ENCODE measurements at regions not wholly inside any gene's neighbourhood (a gene's known extent, or its start where the extent isn't known, plus 50 kb on each side); places are given as distances from the start of the nearest gene placed in this dataset.

DNA sequence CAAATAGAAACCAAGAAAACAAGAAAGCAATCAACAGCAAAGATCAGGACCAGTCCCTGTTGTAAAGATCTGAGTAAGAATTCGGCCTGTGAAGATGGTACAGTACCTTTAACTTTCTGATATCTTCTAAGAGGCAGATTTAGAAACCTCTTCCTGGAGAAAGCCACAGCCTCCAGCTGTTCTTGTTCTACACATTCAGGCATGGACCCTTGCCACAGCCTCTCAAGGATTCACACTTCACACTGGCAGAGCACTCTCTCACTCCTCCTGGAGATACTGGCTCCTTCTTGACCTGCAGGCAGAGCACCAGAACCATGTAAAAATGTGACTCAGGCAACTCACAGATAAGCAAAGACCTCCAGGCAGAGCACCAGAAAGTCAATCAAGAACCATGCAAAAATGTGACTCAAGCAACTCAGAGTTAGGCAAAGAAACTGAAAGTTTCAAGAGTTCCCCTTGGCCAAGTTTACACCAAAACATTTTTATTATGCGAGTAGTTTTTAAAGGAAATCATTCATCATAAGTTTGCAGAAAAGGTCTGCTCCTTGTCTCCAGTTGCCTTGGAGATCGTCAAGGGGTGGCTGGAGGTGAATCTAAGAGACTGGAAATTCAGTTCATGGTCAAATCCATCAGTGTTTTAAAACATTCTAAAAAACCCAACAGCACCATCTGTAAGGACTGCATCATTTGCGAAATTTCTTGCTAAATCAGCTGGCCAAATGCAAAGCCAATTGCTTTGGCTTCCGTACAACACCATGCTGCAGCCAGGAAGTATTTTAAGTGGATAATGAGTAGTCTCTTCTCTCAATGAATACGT, 119.3 kb upstream of the MDM1 start:
- peak; percentile 21 for DNase-seq

DNA sequence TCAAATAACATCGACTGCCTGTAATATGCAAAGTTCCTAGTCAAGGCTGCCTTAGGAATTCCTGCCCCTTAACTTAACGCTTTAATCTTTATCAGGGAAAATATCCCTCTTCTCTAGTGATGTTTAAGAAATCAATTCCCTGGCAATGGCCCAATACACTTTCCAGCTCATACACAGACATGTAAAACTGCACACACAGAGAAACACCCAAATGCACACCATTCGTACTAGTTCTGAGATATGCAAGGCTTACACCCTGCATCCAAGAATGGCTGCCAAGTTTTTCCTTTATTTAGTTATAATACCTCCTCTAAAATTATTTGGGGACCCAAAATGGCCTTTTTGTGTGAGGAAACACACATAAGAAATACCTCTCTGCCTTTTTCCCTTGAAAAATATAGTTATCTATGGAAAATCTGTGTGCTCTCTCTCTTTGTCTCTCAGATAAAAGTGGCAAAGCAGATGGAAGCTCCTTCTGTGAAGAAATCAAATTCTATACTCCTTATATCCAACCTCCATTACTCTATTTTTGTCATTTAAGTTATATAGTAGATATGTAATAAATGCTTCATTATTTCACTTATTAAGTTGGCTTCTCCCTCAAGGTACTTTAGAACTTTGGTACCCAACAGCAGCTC, 120.0 kb upstream of the MDM1 start:
- no peak for DNase-seq

DNA sequence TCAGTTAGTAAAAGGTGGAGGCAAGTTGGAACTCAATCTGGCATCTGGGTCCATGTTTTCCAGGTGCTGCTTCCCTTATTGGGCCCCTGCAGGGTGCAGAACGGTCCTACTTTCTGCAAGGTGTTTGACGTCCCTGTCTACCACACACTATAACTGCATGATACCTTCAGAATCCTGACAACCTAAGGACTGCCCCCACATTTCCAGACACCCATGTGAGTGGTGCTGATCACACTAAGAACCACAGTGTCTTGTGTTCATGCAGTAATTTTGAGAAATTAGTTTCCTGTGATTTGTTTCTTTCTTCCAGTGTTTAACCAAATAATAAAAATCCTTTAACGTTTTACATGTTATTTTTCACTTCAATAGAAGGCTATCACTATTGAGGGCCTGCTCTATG, 121.1 kb upstream of the MDM1 start:
- no peak for DNase-seq

DNA sequence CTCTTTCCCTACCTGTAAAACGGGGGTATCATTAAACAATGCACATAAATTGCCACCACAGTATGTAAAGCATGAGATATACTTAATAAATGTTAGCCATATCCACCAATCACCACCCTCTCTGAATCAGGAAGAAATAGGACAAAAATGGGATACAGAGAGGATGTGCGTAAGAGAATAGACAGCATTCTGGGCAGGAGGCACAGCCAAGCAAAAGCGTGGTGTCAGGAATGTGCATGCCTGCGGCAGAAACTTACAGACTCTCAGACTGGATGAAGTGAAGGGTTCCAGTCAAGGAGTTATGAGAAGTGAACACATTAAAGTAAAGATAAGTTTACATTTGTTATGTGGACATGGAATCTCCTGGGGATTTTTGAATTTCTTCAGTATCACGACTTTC, 121.7 kb upstream of the MDM1 start:
- no peak for DNase-seq

DNA sequence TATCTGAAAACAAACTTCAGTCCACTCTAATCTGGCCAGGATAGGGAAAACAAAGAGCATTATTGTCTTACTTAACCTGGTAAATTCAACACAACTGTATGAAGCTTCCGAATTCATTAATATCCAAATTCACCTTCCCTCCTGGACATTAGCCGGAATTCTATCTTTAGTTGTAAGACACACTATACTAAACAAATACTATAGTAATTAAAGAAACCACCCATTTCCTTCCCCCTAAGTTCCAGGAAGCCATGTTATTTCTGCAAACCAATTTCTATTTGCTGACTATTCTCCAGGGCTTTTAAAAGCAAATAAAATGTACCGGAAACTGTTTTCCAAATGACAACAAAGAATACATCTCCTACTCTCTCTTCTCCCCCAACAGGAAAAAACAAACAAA, 122.7 kb upstream of the MDM1 start:
- peak; percentile 27 for DNase-seq

DNA sequence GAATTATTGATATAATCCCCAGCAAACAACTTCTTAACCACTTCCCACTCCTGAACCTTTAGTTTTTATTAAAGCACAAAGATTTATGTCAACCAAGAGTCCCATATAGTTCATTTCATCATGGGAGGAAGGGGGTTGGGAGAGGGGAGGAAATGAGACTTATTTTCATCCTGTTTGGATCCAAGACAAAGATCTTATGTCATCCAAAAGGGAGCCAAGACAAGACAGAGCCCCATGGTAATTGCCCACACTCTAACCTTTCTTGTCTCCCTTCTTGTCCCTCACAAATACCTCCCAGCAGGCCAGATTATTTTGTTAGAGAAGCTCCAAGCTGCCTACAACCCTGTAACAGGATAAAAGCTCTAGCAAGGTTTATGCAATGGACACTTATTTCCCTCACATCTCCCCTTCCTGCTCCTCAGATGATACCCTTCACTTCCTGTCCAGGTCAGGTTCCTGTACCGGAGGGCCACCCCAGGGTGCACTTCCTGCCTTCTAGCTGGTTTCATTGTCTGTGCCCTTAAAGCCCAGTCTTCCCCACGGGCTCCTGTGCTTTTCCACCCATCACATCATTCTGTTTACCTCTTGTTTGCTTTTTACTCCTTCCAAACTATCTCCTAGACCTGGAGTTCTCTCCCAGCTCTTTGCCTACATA, 123.7 kb upstream of the MDM1 start:
- DNase-seq: peak; percentile 42

DNA sequence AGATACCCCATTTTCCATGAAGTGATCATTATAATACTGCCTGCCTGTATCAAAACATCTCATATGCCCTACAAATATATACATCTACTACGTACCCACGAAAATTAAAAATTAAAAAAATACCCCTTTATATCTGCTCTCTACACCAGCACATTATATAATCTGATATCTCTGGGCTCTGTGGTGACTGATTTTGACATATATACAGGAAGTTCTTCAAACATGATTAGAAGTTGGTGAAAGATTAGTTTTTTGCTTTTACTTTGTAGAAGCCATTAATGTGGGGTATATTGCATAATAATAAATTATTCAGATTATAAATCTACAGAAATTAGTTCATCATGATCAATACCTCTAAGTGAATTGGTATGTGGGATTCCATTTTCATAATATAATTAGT, 126.7 kb upstream of the MDM1 start:
- DNase-seq: no peak

DNA sequence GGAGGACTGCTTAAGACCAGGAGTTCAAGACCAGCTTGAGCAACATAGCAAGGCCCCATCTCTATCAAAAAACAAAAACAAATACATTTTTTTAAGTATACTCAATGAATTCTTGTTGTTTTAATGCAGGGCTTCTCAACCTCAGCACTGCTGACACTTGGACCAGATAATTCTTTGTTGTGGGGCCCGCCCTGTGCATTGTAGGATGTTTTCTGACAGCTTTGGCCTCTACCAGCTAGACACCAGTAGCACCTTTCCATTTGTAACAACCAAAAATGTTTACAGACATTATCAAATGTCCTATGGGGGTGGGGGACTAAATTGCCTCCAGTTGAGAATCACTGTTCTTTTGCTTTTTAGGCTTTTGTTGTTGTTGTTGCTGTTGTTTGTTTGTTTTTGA, 128.1 kb upstream of the MDM1 start:
- no peak for DNase-seq

DNA sequence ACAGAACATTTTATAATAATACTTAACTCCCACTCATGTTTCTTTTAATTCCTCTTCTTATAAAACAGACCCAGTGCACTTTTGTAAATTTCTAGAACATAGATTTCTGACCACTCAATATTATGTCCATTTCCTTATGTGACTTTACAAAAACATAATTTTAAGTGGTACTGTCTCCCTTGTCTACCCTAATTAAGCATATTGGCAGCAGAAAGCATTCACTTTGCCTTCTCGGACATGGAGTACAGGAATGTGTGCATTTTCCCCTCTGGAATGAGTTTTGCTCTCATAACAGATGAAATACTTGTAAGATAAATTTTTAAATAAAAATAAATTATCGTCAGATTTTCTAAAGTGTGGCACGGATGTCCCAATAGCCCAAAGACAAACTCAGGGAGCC, 129.5 kb upstream of the MDM1 start:
- DNase-seq: no peak

DNA sequence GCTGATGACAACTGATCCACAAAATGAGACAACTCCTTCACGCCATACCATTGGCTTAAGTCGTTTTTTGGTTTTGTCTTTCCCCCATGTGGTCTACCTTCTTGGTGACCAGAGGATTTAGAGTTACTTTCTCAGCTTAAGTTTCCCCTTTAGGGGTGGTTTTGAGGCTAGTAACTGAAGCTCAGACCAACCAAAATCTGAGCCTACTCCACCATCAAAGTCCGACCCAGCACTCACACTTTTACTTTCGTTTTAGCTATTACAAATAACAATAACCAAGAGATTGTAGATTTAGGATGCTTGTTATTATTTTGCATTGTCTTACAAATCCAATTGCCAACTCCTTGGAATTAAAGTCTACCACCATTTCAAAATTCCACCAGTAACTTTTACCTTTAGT, 130.6 kb upstream of the MDM1 start:
- no peak for DNase-seq

DNA sequence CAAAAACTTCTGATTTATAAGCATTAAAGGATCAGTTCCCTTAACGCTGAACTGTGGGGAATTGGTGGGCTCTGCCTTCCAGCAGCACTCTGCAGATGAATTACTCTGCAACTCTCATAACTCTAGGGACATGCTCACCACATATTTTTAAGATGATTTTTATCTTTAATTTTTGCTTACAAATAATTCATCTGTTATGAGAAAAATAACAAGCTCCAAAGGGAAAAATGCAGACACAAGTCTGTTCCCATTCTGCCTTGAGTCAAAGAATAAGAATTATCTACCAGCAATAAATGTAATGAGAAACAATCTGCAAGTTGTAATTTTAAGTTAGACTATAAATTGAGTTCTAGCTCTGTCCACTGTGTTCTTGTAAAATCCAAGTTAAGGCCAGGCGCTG, 133.1 kb upstream of the MDM1 start:
- no peak for DNase-seq

DNA sequence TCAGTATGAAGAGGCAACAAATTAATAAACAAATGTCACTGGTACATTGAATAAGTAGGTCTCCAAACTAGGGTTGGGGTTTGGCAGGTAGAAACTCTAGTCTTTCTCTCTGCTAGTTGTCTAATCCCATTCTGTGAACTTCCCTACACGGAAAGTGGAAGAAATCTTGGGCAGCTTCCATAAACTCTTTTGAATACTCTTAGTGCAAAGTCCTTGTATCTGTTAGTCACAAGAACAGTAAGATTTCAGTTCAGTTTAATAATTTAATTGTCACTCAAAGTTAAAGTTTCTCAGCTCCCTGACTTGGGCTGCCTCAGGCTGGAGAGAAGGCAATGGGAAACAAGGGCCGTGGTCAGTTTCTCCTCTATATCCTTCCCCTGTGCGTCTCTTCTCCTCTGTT, 135.4 kb upstream of the MDM1 start:
- DNase-seq: no peak

DNA sequence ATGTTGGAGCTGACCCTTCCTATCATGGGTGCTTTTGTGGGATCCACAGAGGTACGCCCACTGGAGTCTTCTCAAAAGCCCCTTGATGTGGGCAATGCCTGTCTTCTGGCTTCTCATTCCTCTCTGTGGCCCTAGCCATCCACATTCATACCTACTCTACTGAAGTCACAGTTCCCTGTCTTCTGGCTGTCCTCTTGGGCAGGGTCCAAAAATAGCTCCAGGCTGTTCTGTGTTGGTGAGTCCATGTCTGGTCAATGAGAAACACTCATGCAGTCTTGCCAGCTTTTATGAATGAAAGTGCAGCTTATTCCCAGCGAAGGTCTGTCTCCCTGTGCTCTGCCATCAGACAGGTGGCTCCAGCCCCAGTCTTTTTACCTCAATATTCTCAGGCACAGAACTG, 135.9 kb upstream of the MDM1 start:
- no peak for DNase-seq

DNA sequence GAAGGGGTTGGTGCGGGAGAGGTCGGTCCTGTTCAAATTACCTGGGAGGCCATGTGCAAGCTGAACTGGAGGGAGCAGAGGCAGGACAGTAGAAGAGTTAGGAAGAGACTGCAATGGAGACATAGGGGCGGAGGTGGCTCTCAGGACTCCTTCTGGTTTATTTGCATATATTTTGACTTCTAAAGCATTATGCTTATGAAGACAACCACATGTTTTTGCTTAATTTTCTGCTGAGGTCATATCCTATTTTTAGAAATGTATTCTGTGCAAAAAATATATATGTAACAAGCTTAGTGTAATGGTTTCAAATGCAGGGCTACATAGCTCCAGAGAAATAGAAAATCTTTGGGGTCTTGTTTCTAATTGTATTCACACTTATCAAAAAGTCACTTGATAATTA, 137.0 kb upstream of the MDM1 start:
- no peak for DNase-seq

DNA sequence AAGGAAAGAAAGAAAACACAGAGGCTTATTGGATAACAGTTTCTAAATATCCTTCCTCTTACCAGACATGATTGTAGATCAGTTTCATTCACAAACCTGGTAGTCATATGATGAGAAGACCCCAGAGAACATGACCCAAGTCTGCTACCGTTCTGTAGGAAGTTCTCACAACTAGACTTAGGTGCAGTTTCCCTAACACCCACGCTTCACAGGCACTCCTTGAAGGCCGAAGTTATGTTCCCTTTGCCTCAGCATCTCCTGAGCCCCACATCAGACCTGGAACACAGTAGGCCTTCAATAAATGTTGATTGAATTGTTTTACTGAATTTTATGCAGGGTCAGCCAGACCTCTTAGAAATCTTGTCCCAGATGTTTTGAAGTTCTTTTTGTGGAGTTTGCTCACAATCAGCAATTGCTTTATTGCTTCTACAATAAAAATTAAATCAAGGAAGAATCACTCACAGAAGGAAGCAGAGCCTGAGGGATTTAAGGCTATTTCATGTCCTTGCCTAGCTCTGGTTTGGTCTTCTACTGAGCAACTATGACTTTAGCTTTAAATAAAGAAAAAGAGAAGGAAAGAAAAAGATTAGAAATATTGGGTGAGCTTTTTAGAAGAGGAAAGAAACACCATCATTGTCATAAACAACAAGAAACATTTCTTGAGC, 138.6 kb upstream of the MDM1 start:
- DNase-seq: no peak

DNA sequence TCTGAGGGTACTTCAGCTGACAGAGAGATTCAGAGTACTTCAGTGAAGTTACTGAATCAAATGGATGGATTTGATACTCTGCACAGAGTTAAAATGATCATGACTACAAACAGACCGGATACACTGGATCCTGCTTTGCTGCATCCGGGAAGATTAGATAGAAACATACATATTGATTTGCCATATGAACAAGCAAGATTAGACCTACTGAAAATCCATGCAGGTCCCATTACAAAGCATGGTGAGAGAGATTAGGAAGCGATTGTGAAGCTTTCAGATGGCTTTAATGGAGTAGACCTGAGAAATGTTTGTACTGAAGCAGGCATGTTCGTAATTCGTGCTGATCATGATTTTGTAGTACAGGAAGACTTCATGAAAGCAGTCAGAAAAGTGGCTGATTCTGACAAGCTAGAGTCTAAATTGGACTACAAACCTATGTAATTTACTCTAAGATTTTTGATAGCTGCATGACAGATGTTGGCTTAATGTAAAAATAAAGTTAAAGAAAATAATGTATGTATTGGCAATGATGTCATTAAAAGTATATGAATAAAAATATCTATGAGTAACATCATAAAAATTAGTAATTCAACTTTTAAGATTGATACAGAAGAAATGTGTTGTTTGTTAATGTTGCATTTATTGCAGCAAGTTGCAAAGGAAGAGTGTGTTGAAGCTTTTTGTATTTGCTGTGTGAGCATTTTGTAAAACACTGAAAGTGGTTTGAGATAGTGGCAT, 136.1 kb upstream of the RAP1B start:
- no peak for DNase-seq

DNA sequence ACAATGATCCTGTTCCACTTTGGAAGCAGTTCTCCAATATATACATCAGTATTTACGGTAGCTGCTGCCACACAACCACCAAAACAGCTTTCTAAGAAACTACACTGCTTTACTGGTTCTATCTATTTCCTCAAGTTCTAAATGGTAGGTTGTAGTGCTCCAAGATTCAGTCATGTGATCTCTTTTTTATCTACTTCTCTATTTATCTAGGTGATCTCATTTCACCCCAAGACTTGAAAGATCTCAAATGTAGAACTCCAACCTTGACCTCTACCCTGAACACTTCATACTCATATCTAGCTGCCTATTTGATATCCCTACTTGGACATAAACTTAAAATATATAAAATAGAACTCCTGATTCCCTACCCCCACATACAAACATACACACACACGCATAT, 133.9 kb upstream of the RAP1B start:
- DNase-seq: no peak

DNA sequence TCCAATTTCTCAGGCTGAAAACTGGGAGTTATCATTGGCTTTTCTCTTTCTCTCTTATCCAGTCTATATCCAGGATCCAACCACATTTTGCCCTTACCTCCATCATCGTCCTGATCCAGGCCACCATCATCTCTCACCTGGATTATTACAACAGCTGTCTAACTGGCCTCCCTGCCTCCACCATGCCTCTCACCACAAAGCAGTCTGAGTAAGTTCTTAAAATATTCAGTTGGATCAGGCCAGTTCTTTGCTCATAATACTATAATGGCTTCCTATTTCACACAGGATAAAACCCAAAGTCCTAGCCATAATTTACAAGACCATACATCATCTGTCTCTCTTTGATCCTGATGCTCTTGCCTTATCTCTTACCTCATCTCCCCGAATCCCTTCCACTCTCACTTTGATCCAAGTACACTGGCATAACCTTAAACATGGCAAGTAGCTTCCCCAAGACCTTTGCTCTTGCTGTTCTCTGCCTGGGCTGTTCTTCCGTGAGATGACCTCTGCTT, 133.4 kb upstream of the RAP1B start:
- DNase-seq: no peak

DNA sequence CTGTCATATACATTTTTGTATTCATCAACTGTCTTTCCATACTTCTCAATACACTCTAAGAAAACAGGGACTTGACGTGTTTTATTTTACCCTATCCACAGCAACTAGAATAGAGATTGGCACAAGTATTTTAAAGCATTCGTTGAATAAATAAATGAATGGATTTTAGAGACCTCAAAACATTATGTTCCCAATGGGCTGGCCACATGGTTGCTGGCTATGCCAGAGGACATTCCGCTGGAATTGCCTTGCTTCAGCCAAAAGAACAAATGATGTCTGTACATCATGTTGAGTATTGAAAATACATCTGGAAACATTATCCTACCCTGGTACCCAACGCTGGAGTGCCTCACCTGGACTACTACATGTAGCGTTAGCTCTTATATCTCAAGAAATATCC, 132.8 kb upstream of the RAP1B start:
- no peak for DNase-seq

DNA sequence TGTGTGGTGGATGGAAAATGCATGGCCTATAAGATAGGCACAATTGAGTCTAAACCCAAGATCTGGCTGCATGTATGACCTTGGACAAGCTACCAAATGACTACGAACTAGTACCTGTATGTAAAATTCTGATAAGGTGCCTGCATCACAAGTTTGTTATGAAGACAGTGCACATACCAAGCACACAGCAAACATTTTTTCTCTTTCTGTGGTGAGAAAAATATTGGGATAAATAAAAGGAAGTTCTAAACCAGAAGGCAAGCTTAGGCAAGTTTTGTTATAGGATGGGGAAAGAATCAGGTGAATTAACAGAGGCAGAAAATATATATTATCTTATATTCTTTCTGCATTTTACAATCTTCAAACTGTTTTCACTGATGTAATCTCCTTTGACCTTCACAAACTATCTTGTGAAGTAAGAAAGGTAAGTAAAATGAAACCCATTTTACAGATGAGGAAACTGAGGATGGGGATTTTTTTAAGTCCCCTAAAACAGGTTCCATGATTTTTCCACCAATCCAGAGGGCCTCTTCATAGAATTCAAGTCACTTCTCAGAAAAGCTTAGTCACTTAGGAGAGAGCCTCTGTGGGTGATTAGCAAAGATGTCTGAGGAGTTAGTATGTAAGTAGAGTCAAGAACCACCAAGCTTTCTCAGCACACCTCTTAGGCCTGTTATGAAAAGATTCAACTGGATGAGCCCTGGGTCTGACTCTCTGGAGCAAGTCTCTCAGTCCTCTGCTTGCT, 132.0 kb upstream of the RAP1B start:
- no peak for DNase-seq

DNA sequence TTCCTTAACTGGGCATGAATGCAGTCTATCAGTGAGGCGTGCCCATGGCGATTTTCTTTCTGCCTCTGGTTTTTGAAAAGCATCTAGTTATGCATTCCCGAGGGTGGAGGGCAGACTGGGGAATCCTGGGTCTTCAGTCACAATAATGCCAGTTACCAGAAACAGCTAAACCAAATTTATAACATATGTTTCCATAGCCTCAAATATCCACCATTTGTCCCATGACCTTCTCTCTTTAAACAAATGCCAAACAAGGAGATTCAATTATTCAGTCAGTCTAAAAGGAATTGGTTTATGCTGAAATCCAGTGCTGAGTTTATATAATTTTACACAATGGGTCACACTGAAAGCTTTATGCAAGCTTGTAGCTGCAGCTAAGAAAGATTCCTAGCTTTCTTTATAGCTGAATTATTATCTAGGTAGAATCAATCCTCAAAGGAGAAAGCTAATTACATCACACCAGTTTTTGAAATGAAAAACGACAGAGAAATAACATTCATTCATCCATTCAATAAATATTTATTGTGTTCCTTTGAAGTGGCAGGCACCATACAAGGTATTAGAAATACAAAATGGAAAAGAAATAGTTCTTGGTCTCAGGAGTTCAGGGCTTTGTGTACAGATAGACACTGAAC, 131.3 kb upstream of the RAP1B start:
- DNase-seq: no peak
